Thoracic aorta (tissue), 2 donors: ENCODE measurements at regions not wholly inside any gene's neighbourhood (a gene's known extent, or its start where the extent isn't known, plus 50 kb on each side); places are given as distances from the start of the nearest gene placed in this dataset.

Source experiments
- ATAC-seq: fragments of 150-250 bp; one replicate; pipeline ENCODE4 v1.8.0; 2017; ENCODE audit warnings: low read depth; ENCODE audit not compliant: insufficient number of reproducible peaks, low FRiP score
- DNase-seq: peaks from one replicate; pipeline ENCODE4 v3.0.0-alpha.2; 2020; ENCODE audit warnings: low spot score
- H3K27ac ChIP-seq, 2 donors: fragments of 200-600 bp; sonication (generic); 1 replicate in 1 of 2; 2 replicates in 1 of 2; pipeline ENCODE4 v1.5.1; 2016; ENCODE audit warnings: mild to moderate bottlenecking in 2 of 2, moderate library complexity in 2 of 2
- H3K27me3 ChIP-seq: fragments of 200-600 bp; sonication (generic); replicated peaks from 2 replicates; pipeline ENCODE4 v1.6.0; 2016; ENCODE audit warnings: mild to moderate bottlenecking; ENCODE audit not compliant: insufficient read depth
- H3K36me3 ChIP-seq: fragments of 200-600 bp; sonication (generic); one replicate; pipeline ENCODE4 v1.5.1; 2016
- H3K4me1 ChIP-seq, 2 donors: fragments of 200-600 bp; sonication (generic); 1 replicate in 1 of 2; 2 replicates in 1 of 2; pipeline versions ENCODE4 v1.5.1 to v1.6.0; 2016; ENCODE audit warnings: low read depth in 2 of 2, mild to moderate bottlenecking in 1 of 2; ENCODE audit not compliant: control insufficient read depth in 1 of 2
- H3K4me3 ChIP-seq: fragments of 200-600 bp; sonication (generic); 2 replicates; pipeline ENCODE4 v1.5.1; 2016; ENCODE audit warnings: mild to moderate bottlenecking
- H3K9me3 ChIP-seq: fragments of 200-600 bp; sonication (generic); 2 replicates; pipeline ENCODE4 v1.5.1; 2016
- CTCF ChIP-seq: fragments of 200-600 bp; sonication (generic); IDR thresholded peaks from one replicate; pipeline ENCODE4 v1.5.1; 2019; ENCODE audit warnings: antibody characterized with exemption

GRCh38 chr21:38569733-38570132 is 71.5 kb upstream of the ERG start:
- Histone ChIP-seq H3K27ac (no peak overlapping the region), H3K4me1 (peaks cover 5 to 8% of the 10 kb centered on the region in 2 donors), H3K9me3 (no peaks in the 10 kb centered on the region), H3K4me3 (no peak overlapping the region), H3K27me3 (no peaks in the 10 kb centered on the region), H3K36me3 (no peaks in the 10 kb centered on the region)
- TF ChIP-seq CTCF, result no peak
- DNase-seq, result no peak
- no peak for ATAC-seq

GRCh38 chr21:38570596-38570995 is 72.3 kb upstream of the ERG start:
- no peaks in the 10 kb centered on the region for H3K36me3 ChIP-seq
- ATAC-seq (no peak), DNase-seq (no peak)
- H3K4me1 ChIP-seq, result peaks cover 5 to 8% of the 10 kb centered on the region in 2 donors
- no peaks in the 10 kb centered on the region for H3K27me3 ChIP-seq
- no peak for TF ChIP-seq CTCF
- no peak overlapping the region for H3K4me3 ChIP-seq
- H3K9me3 ChIP-seq, result no peaks in the 10 kb centered on the region
- no peak overlapping the region for H3K27ac ChIP-seq

- H3K27me3 ChIP-seq, result no peaks in the 10 kb centered on the region
- TF ChIP-seq CTCF, result no peak
- H3K36me3 ChIP-seq, result no peaks in the 10 kb centered on the region
- no peak overlapping the region for H3K4me3 ChIP-seq
- H3K27ac ChIP-seq, result no peak overlapping the region
- DNase-seq, result no peak
- H3K4me1 ChIP-seq, result peaks cover 10 to 19% of the 10 kb centered on the region in 2 donors
- ATAC-seq, result no peak
- no peaks in the 10 kb centered on the region for H3K9me3 ChIP-seq
Measured at GRCh38 chr21:38574895-38575575, 76.8 kb upstream of the ERG start.

DNA sequence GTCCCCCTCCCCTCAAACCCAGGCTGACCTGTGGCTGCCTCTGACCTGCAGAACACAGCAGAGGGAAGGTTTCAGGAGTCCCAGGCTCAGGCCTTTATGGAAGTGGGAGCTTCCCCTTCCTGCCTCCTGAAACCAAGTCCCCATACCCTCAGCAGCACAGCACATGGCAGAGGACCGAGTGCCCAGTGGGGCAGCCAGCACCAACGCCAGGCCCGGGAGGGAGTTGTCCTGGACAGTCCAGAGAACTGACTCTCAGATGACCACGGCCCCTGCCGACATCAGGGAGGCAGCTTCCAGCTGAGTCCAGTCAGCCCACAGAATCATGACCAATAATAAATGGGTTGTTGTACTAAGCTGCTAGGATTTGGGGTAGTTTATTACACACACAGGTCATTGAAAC is 79.6 kb upstream of the ERG start:
- Histone ChIP-seq H3K9me3 (no peaks in the 10 kb centered on the region), H3K4me1 (peaks cover 10 to 19% of the 10 kb centered on the region in 2 donors), H3K27ac (peak overlapping the region in 1 of 2 donors; percentile 19), H3K36me3 (no peaks in the 10 kb centered on the region), H3K4me3 (no peak overlapping the region), H3K27me3 (no peaks in the 10 kb centered on the region)
- TF ChIP-seq CTCF, result no peak
- DNase-seq (no peak), ATAC-seq (no peak)

DNA sequence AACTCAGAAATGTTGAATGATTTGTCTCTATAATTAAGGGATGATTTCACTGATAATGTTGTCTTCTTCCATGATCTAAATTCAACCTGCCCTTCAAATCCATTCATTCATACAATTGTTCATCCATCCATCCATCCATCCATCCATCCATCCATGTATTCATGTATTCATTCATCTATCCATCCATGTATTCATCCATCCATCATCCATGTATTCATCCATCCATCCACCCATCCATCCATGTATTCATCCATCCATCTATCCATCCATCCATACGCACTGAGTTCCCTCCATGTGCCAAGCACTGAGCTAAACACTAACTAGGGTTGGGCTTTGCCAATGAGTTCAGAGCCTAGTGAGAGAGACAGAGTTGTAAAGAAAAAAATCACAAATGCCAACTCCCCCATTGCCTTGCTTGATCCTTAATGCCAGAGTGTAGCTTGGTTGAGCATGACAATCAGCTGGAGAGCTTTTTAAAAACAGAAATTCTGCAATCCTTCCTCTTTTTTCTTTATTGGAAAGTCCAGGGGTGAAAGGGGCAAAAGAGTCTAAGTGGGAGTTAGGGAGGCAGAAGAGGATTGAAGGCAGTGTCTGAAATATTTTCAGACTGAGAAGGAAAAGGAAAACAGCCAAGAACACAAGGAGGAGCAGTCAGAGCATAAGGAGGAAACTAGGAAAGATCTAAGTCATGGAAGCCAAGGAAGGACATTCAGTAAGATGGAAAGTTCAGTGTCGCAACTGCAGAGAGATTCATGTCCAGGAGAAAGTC is 92.4 kb upstream of the ERG start:
- Histone ChIP-seq H3K27ac (no peak overlapping the region), H3K4me1 (peaks cover 10 to 51% of the 10 kb centered on the region in 2 donors), H3K27me3 (no peaks in the 10 kb centered on the region), H3K4me3 (no peak overlapping the region), H3K9me3 (no peaks in the 10 kb centered on the region), H3K36me3 (no peaks in the 10 kb centered on the region)
- ATAC-seq (no peak), DNase-seq (no peak)
- no peak for TF ChIP-seq CTCF
